Endothelial cell of umbilical vein (primary cell): ENCODE measurements at regions not wholly inside any gene's neighbourhood (a gene's known extent, or its start where the extent isn't known, plus 50 kb on each side); places are given as distances from the start of the nearest gene placed in this dataset.

ENCODE experiments used
- BruUV-seq: library from RNA; stranded (reverse); fragments of 400-500 nt; replicated peaks from 2 replicates; lab custom pipeline; 2021; lab: Mats Ljungman, UMichigan
- CTCF ChIA-PET: fragments of 300-600, 350-600 bp; sonication (Branson Sonifier 250); formaldehyde crosslinking; loops from one replicate; lab custom pipeline; 2021; ENCODE audit warnings: antibody characterized with exemption, inconsistent platforms; lab: Charles Lee
- POLR2A ChIA-PET: fragments of 300-600, 350-600 bp; sonication (Branson Sonifier 250); formaldehyde crosslinking; loops from one replicate; lab custom pipeline; 2021; ENCODE audit warnings: antibody characterized with exemption, inconsistent platforms; lab: Charles Lee
- DNase-seq: peaks from one replicate; pipeline ENCODE4 v3.0.0-alpha.2; 2011; ENCODE audit warnings: low read depth, low spot score
- FAIRE-seq: peaks from 2 replicates; lab custom pipeline; 2011; peaks lifted over from hg19 to GRCh38; lab: Jason Lieb, UNC
- H2AFZ ChIP-seq: 2 replicates; pipeline ENCODE4 v1.6.0; 2012; ENCODE audit warnings: low read depth, low read length, control low read depth, inconsistent platforms
- H3K27ac ChIP-seq: 2 replicates; pipeline ENCODE4 v1.5.1; 2011; ENCODE audit warnings: low read depth, mild to moderate bottlenecking, control low read depth, low read length, moderate library complexity; ENCODE audit not compliant: insufficient read depth
- H3K27me3 ChIP-seq, 2 experiments: 2 replicates each; pipeline versions ENCODE4 v1.6.0 to v1.6.1; 2011; ENCODE audit warnings: low read length in 2 of 2, mixed read lengths in 1 of 2; ENCODE audit not compliant: control insufficient read depth in 2 of 2, insufficient read depth in 2 of 2
- H3K36me3 ChIP-seq, 2 experiments: 2 replicates in 1 of 2; 3 replicates in 1 of 2; pipeline ENCODE4 v1.5.1; 2011; ENCODE audit warnings: low read length in 2 of 2, mild to moderate bottlenecking in 1 of 2, moderate library complexity in 1 of 2; ENCODE audit not compliant: control insufficient read depth in 2 of 2, insufficient read depth in 2 of 2; ENCODE audit errors: extremely low read depth in 1 of 2
- H3K4me1 ChIP-seq: 3 replicates; pipeline ENCODE4 v1.5.1; 2011; ENCODE audit warnings: mild to moderate bottlenecking, low read length; ENCODE audit not compliant: control insufficient read depth, insufficient read depth; ENCODE audit errors: extremely low read depth
- H3K4me2 ChIP-seq: 2 replicates; pipeline ENCODE4 v1.6.1; 2011; ENCODE audit warnings: low read length, control low read depth, mixed read lengths; ENCODE audit not compliant: insufficient read depth
- H3K4me3 ChIP-seq, 3 experiments: fragments of 200-600 bp in 1 of 3; sonication (generic), shearing (Covaris generic) in 1 of 3; replicated peaks in 1 of 3; 2 replicates each; pipeline ENCODE4 v1.5.1; 2011 to 2016; ENCODE audit warnings: control low read depth in 3 of 3, low read length in 3 of 3, mild to moderate bottlenecking in 2 of 3, inconsistent platforms in 1 of 3, low read depth in 1 of 3, moderate library complexity in 1 of 3; ENCODE audit not compliant: insufficient read depth in 1 of 3
- H3K79me2 ChIP-seq: 2 replicates; pipeline ENCODE4 v1.6.0; 2012; ENCODE audit warnings: low read length, inconsistent platforms; ENCODE audit not compliant: control insufficient read depth, insufficient read depth
- H3K9ac ChIP-seq: replicated peaks from 2 replicates; pipeline ENCODE3; 2011; ENCODE audit warnings: low read length, control low read depth; ENCODE audit not compliant: insufficient read depth; ENCODE audit errors: extremely low read depth
- H3K9me1 ChIP-seq: replicated peaks from 3 replicates; pipeline ENCODE4 v1.6.0; 2011; ENCODE audit warnings: mild to moderate bottlenecking, low read length; ENCODE audit not compliant: control insufficient read depth, insufficient read depth; ENCODE audit errors: extremely low read depth
- H3K9me3 ChIP-seq: replicated peaks from 2 replicates; pipeline ENCODE4 v1.5.1; 2012; ENCODE audit warnings: low read length, inconsistent platforms; ENCODE audit not compliant: control insufficient read depth, insufficient read depth
- H4K20me1 ChIP-seq: replicated peaks from 2 replicates; pipeline ENCODE3; 2011; ENCODE audit warnings: mild to moderate bottlenecking, low read length; ENCODE audit not compliant: control insufficient read depth, insufficient read depth; ENCODE audit errors: extremely low read depth
- EZH2 ChIP-seq: IDR thresholded peaks from 2 replicates; pipeline ENCODE4 v1.6.1; 2012; ENCODE audit warnings: borderline replicate concordance, low read depth, mild to moderate bottlenecking, moderate library complexity, low read length, inconsistent platforms; ENCODE audit not compliant: severe bottlenecking
- FOS ChIP-seq: IDR thresholded peaks from 2 replicates; pipeline ENCODE4 v1.6.1; 2011; ENCODE audit warnings: mild to moderate bottlenecking, low read length, moderate library complexity, borderline replicate concordance; ENCODE audit not compliant: insufficient read depth
- GATA2 ChIP-seq: IDR thresholded peaks from 2 replicates; pipeline ENCODE4 v1.7.0; 2011; ENCODE audit warnings: low read depth, mild to moderate bottlenecking, moderate library complexity, mixed read lengths, low read length; ENCODE audit not compliant: insufficient read length, insufficient read depth
- JUN ChIP-seq: IDR thresholded peaks from 2 replicates; pipeline ENCODE4 v1.6.1; 2011; ENCODE audit warnings: borderline replicate concordance, low read depth; ENCODE audit not compliant: insufficient read length, insufficient read depth
- MYC ChIP-seq: IDR thresholded peaks from one replicate; pipeline ENCODE4 v1.6.1; 2011; ENCODE audit warnings: mild to moderate bottlenecking, low read depth, low read length
- POLR2A ChIP-seq: IDR thresholded peaks from 2 replicates; pipeline ENCODE4 v1.6.1; 2012; ENCODE audit warnings: low read depth, mild to moderate bottlenecking, control low read depth, low read length
- POLR2AphosphoS5 ChIP-seq: IDR thresholded peaks from 2 replicates; pipeline ENCODE4 v1.6.1; 2012; ENCODE audit warnings: low read depth, mild to moderate bottlenecking, control low read depth, low read length, moderate library complexity; ENCODE audit not compliant: insufficient read depth
- dilution Hi-C: fragments of 300-500 bp; cut with MboI; formaldehyde crosslinking; loops from one replicate; pipeline ENCODE4 v1.15.0; 2019; ENCODE audit warnings: low sequenced_read_pairs; ENCODE audit not compliant: extremely low pct_ligation_motif_present
- intact Hi-C: fragments of 100-400 bp; cut with micrococcal nuclease; formaldehyde crosslinking; loops from one replicate; pipeline ENCODE4 v1.10.0; 2022
- TF ChIP-seq, protein P1 (sequence below), 2 donors: IDR thresholded peaks; 1 replicate in 1 of 2; 2 replicates in 1 of 2; pipeline ENCODE4 v1.5.1; 2011; ENCODE audit warnings: low read length in 2 of 2, mild to moderate bottlenecking in 2 of 2, moderate library complexity in 2 of 2, control low read depth in 1 of 2, inconsistent platforms in 1 of 2, low read depth in 1 of 2; ENCODE audit not compliant: insufficient read depth in 1 of 2; ENCODE audit errors: extremely low read depth in 1 of 2
- TF ChIP-seq, protein P2 (sequence below): IDR thresholded peaks from 2 replicates; pipeline ENCODE4 v1.6.1; 2011; ENCODE audit not compliant: insufficient read depth, insufficient read length

DNA sequence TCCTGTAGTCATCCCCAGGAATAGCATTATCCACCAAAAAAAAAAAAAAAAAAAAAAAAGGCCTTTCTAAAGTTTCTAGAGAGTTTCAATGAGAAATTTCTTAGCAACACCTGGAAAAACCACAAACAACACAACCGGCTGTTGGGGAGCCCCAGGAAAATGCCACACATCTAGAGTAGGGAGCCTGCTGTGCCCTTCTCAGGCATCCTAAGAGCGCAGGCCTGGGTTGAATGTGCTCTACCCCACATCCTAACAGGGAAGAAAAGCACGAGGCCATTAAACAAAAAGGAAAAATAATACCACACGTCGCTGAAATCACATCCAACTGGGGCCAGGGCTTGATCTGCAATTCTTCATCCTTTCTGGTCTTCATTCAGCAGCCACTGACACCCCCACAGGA is 367.5 kb downstream of the TGFB2 start:
- Histone ChIP-seq H3K9me3 (no peaks in the 10 kb centered on the region), H3K9me1 (no peaks in the 10 kb centered on the region), H3K9ac (no peak overlapping the region), H3K79me2 (no peaks in the 10 kb centered on the region), H3K4me1 (peaks cover 7% of the 10 kb centered on the region), H3K4me3 (no peak overlapping the region), H3K27ac (no peak overlapping the region), H3K4me2 (no peak overlapping the region), H3K27me3 (no peaks in the 10 kb centered on the region), H2AFZ (no peak overlapping the region), H3K36me3 (no peaks in the 10 kb centered on the region), H4K20me1 (no peaks in the 10 kb centered on the region)
- intact Hi-C loops, result no loop called here
- dilution Hi-C loops, result no loop called here
- ChIA-PET POLR2A (no interaction called here), CTCF (interaction anchor here (1.5 kb wide), 1 partner anchor 28 kb away, joined by 3 read pairs; no protein-coding TSS in a partner anchor)
- DNase-seq (no peak), FAIRE-seq (no peak)
- BruUV-seq, result no TSS peak
- no peak for TF ChIP-seq EZH2
- no peak for TF ChIP-seq GATA2
- TF ChIP-seq POLR2A, result no peak
- TF ChIP-seq, protein P1, sequence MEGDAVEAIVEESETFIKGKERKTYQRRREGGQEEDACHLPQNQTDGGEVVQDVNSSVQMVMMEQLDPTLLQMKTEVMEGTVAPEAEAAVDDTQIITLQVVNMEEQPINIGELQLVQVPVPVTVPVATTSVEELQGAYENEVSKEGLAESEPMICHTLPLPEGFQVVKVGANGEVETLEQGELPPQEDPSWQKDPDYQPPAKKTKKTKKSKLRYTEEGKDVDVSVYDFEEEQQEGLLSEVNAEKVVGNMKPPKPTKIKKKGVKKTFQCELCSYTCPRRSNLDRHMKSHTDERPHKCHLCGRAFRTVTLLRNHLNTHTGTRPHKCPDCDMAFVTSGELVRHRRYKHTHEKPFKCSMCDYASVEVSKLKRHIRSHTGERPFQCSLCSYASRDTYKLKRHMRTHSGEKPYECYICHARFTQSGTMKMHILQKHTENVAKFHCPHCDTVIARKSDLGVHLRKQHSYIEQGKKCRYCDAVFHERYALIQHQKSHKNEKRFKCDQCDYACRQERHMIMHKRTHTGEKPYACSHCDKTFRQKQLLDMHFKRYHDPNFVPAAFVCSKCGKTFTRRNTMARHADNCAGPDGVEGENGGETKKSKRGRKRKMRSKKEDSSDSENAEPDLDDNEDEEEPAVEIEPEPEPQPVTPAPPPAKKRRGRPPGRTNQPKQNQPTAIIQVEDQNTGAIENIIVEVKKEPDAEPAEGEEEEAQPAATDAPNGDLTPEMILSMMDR (IDR thresholded peaks at IDR 0.05; ENCODE audit: extremely low read depth in 1 of 2, insufficient read depth in 1 of 2, low read depth in 1 of 2, low read length in 2 of 2), result no peak
- no peak for TF ChIP-seq MYC
- TF ChIP-seq FOS, result no peak
- TF ChIP-seq POLR2AphosphoS5, result no peak
- TF ChIP-seq, protein P2, sequence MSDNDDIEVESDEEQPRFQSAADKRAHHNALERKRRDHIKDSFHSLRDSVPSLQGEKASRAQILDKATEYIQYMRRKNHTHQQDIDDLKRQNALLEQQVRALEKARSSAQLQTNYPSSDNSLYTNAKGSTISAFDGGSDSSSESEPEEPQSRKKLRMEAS, result no peak
- no peak for TF ChIP-seq JUN
